HepG2 (cell line): ENCODE measurements at regions not wholly inside any gene's neighbourhood (a gene's known extent, or its start where the extent isn't known, plus 50 kb on each side); places are given as distances from the start of the nearest gene placed in this dataset.

Experiments used
- ATAC-seq: fragments of 200-7000 bp; cut with Tn5 transposase; 3 replicates; pipeline ENCODE4 v1.9.1; 2020; ENCODE audit warnings: mild to moderate bottlenecking, moderate library complexity
- BruUV-seq: library from RNA; stranded (reverse); fragments of 400-500 nt; replicated peaks from 2 replicates; lab custom pipeline; 2021; lab: Mats Ljungman, UMichigan
- CTCF ChIA-PET: fragments of 300-600 bp; formaldehyde crosslinking; extraction: SDS; loops from one replicate; lab custom pipeline; 2021; ENCODE audit warnings: low total read pairs, inconsistent platforms, low intra/inter-chr PET ratio; lab: Yijun Ruan, JAX
- POLR2A ChIA-PET: fragments of 350-600 bp; sonication (Branson Sonifier 250); formaldehyde crosslinking; loops from one replicate; lab custom pipeline; 2020; ENCODE audit warnings: antibody characterized with exemption, inconsistent platforms; lab: Yijun Ruan, JAX
- DNase-seq: peaks from one replicate; pipeline ENCODE4 v3.0.0-alpha.2; 2015; ENCODE audit warnings: low spot score
- FAIRE-seq: peaks from 3 replicates; lab custom pipeline; 2011; peaks lifted over from hg19 to GRCh38; lab: Jason Lieb, UNC
- H2AFZ ChIP-seq: one replicate; pipeline ENCODE4 v1.6.1; 2011; ENCODE audit warnings: low read length, inconsistent platforms
- H3K27ac ChIP-seq: fragments of 300-600 bp; 3 replicates; pipeline ENCODE4 v1.8.0; 2011; ENCODE audit warnings: mixed run types, mild to moderate bottlenecking, mixed read lengths, low read length, inconsistent platforms; ENCODE audit not compliant: insufficient read depth; ENCODE audit errors: extremely low read length
- H3K27me3 ChIP-seq, 2 experiments: fragments of 200-600 bp in 1 of 2; 2 replicates in 1 of 2; 3 replicates in 1 of 2; pipeline versions ENCODE4 v1.6.0 to v1.8.0; 2011; ENCODE audit warnings: low read length in 2 of 2, mild to moderate bottlenecking in 2 of 2, moderate library complexity in 2 of 2, inconsistent platforms in 1 of 2; ENCODE audit not compliant: insufficient read depth in 2 of 2, control insufficient read depth in 1 of 2
- H3K36me3 ChIP-seq, 2 experiments: fragments of 200-600 bp in 1 of 2; replicated peaks in 1 of 2; 2 replicates in 1 of 2; 3 replicates in 1 of 2; pipeline versions ENCODE4 v1.5.1 to v1.8.0; 2011; ENCODE audit warnings: low read length in 2 of 2, inconsistent platforms in 1 of 2; ENCODE audit not compliant: insufficient read depth in 2 of 2, control insufficient read depth in 1 of 2
- H3K4me1 ChIP-seq: 2 replicates; pipeline ENCODE4 v1.5.1; 2012; ENCODE audit warnings: low read length, inconsistent platforms; ENCODE audit not compliant: insufficient read depth
- H3K4me2 ChIP-seq: 2 replicates; pipeline ENCODE4 v1.6.0; 2011; ENCODE audit warnings: low read depth, low read length, inconsistent platforms
- H3K4me3 ChIP-seq, 3 experiments: fragments of 200-600 bp in 1 of 3; sonication (generic), shearing (Covaris generic) in 1 of 3; replicated peaks in 1 of 3; 2 replicates each; pipeline ENCODE4 v1.5.1; 2011 to 2016; ENCODE audit warnings: low read length in 3 of 3, inconsistent platforms in 2 of 3, low read depth in 2 of 3, mild to moderate bottlenecking in 2 of 3, control low read depth in 1 of 3, mixed read lengths in 1 of 3; ENCODE audit not compliant: insufficient read depth in 1 of 3
- H3K79me2 ChIP-seq: one replicate; pipeline ENCODE4 v1.6.1; 2011; ENCODE audit warnings: low read length, inconsistent platforms; ENCODE audit not compliant: insufficient read depth
- H3K9ac ChIP-seq: 2 replicates; pipeline ENCODE4 v1.6.0; 2011; ENCODE audit warnings: mild to moderate bottlenecking, low read depth, low read length, inconsistent platforms; ENCODE audit not compliant: insufficient read depth
- H3K9me3 ChIP-seq: 2 replicates; pipeline ENCODE4 v1.5.1; 2012; ENCODE audit warnings: mild to moderate bottlenecking, low read length
- H4K20me1 ChIP-seq: 2 replicates; pipeline ENCODE4 v1.6.0; 2011; ENCODE audit warnings: inconsistent platforms, mild to moderate bottlenecking, low read length, moderate library complexity; ENCODE audit not compliant: insufficient read depth
- BRCA1 ChIP-seq: sonication (generic); formaldehyde crosslinking; IDR thresholded peaks from 2 replicates; pipeline ENCODE4 v1.4.0; 2020; ENCODE audit warnings: missing genetic modification reagents
- ETV6 ChIP-seq: sonication (generic); formaldehyde crosslinking; conservative IDR thresholded peaks from 2 replicates; pipeline ENCODE4 v1.4.0; 2020; ENCODE audit warnings: missing genetic modification reagents
- MED1 ChIP-seq: sonication (generic); formaldehyde crosslinking; IDR thresholded peaks from 2 replicates; pipeline ENCODE4 v1.4.0; 2020; ENCODE audit warnings: missing genetic modification reagents
- MEF2D ChIP-seq: sonication (generic); formaldehyde crosslinking; IDR thresholded peaks from 2 replicates; pipeline ENCODE4 v1.5.1; 2020; ENCODE audit warnings: mild to moderate bottlenecking, missing genetic modification reagents
- MIXL1 ChIP-seq: IDR thresholded peaks from 2 replicates; pipeline ENCODE4 v1.6.1; 2016
- RXRB ChIP-seq: IDR thresholded peaks from 2 replicates; pipeline ENCODE4 v1.6.1; 2016; ENCODE audit warnings: borderline replicate concordance, missing genetic modification reagents, missing compliant biosample characterization
- SATB2 ChIP-seq: sonication (generic); formaldehyde crosslinking; IDR thresholded peaks from 2 replicates; pipeline ENCODE4 v1.5.0; 2020; ENCODE audit warnings: missing genetic modification reagents
- SCMH1 ChIP-seq: sonication (generic); formaldehyde crosslinking; IDR thresholded peaks from 2 replicates; pipeline ENCODE4 v1.9.0; 2021; ENCODE audit warnings: missing genetic modification reagents, mild to moderate bottlenecking, borderline replicate concordance
- STAG1 ChIP-seq: sonication (generic); formaldehyde crosslinking; IDR thresholded peaks from 2 replicates; pipeline ENCODE4 v1.4.0; 2020; ENCODE audit warnings: missing genetic modification reagents
- ZFX ChIP-seq: sonication (generic); formaldehyde crosslinking; IDR thresholded peaks from 2 replicates; pipeline ENCODE4 v1.4.0; 2020; ENCODE audit warnings: mild to moderate bottlenecking, low read depth, missing genetic modification reagents, moderate library complexity
- ZNF12 ChIP-seq: sonication (generic); formaldehyde crosslinking; IDR thresholded peaks from 2 replicates; pipeline ENCODE4 v1.5.0; 2020; ENCODE audit warnings: missing genetic modification reagents
- ZNF354B ChIP-seq: sonication (generic); formaldehyde crosslinking; IDR thresholded peaks from 2 replicates; pipeline ENCODE4 v1.8.0; 2022; ENCODE audit warnings: mild to moderate bottlenecking, missing genetic modification reagents
- ZNF549 ChIP-seq: sonication (generic); formaldehyde crosslinking; IDR thresholded peaks from 2 replicates; pipeline ENCODE4 v1.5.0; 2020; ENCODE audit warnings: missing genetic modification reagents
- ZNF558 ChIP-seq: sonication (generic); formaldehyde crosslinking; IDR thresholded peaks from 2 replicates; pipeline ENCODE4 v1.9.0; 2022; ENCODE audit warnings: mild to moderate bottlenecking, missing genetic modification reagents, borderline replicate concordance
- ZNF569 ChIP-seq: sonication (generic); formaldehyde crosslinking; IDR thresholded peaks from 2 replicates; pipeline ENCODE4 v1.5.0; 2020; ENCODE audit warnings: mild to moderate bottlenecking, missing genetic modification reagents, moderate library complexity, borderline replicate concordance
- ZNF629 ChIP-seq: sonication (generic); formaldehyde crosslinking; conservative IDR thresholded peaks from 2 replicates; pipeline ENCODE4 v1.5.0; 2020; ENCODE audit warnings: missing genetic modification reagents
- ZNF670 ChIP-seq: sonication (generic); formaldehyde crosslinking; IDR thresholded peaks from 2 replicates; pipeline ENCODE4 v1.8.0; 2022; ENCODE audit warnings: mild to moderate bottlenecking, missing genetic modification reagents, borderline replicate concordance
- ZNF883 ChIP-seq: sonication (generic); formaldehyde crosslinking; IDR thresholded peaks from 2 replicates; pipeline ENCODE4 v1.5.1; 2020; ENCODE audit warnings: mild to moderate bottlenecking, missing genetic modification reagents; ENCODE audit errors: not compliant biosample characterization
- WGBS: methylation state at CpG from one replicate; pipeline ENCODE4 v1.1.6; 2017; ENCODE audit warnings: low lambda C conversion rate; 5-methylcytosine and 5-hydroxymethylcytosine counted together
- in situ Hi-C: cut with HindIII; loops from 2 replicates; pipeline ENCODE4 v1.10.0; 2017; ENCODE audit warnings: low pct_unique_long_range_greater_than_20kb; ENCODE audit not compliant: extremely low pct_ligation_motif_present
- intact Hi-C: fragments of 100-400 bp; cut with micrococcal nuclease; formaldehyde crosslinking; loops from one replicate; pipeline ENCODE4 v1.10.0; 2022; ENCODE audit not compliant: unreplicated experiment
- TF ChIP-seq, protein P1 (sequence below): sonication (generic); formaldehyde crosslinking; IDR thresholded peaks from 2 replicates; pipeline ENCODE4 v1.5.0; 2020; ENCODE audit warnings: missing genetic modification reagents

DNA sequence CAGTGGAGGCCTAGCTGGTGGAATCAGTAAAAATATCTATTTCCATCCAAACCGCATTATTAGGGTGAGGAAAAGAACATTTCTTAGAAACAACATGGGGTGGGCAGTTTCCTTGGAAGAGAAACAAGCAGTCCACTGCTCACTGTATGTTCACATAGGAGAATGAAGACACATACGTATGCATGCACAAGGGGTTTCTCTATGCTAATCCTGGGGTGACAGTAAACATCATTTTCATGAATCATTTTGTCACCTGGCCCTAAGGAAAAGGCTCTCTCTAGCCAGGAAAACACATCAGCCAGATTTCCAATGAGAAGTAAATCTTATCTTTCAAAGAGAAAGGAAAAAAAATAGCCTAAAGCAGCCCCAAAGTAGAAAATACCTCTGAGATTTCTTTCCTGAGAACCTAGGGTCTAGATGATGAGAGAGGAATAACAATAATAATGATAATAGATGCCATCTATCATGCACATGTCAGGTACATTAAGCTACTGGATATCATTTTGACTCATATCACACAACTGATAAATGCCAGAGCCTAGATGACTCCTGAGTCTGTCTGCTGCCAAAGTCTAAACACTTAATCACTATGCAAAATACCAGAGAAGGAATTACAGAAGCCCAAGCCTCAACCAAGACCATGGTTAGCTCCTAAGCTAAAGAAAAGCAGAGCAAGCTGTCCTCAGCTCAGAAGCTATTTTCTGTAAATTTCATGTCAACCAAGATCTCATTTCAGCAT lies 520.5 kb upstream of the TMPO start:
- 41% methylated on average over 2 of the region's 2 CpGs for WGBS
- in situ Hi-C loops: no loop called here
- no peak for ATAC-seq

More for the DNA sequence above, 520.5 kb upstream of the TMPO start:
- CTCF ChIA-PET: no interaction called here
- no TSS peak for BruUV-seq
- H2AFZ ChIP-seq: no peak overlapping the region
- H3K9me3 ChIP-seq: no peaks in the 10 kb centered on the region
- no peaks in the 10 kb centered on the region for H3K79me2 ChIP-seq
- POLR2A ChIA-PET: no interaction called here
- H3K4me3 ChIP-seq: no peak overlapping the region
- intact Hi-C loops: no loop called here
- H3K4me2 ChIP-seq: no peak overlapping the region
- no peaks in the 10 kb centered on the region for H4K20me1 ChIP-seq
- DNase-seq: no peak
- no peak overlapping the region for H3K27ac ChIP-seq
- TF ChIP-seq ZNF883 (CRISPR knock-in tag) (no peak), MEF2D (no peak), MIXL1 (CRISPR knock-in tag) (no peak), ZNF354B (CRISPR knock-in tag) (no peak), ZNF569 (no peak), RXRB (CRISPR knock-in tag) (no peak), BRCA1 (CRISPR knock-in tag) (no peak), ZNF12 (no peak), ETV6 (CRISPR knock-in tag) (no peak), SATB2 (CRISPR knock-in tag) (no peak), MED1 (CRISPR knock-in tag) (no peak), ZNF670 (CRISPR knock-in tag) (no peak), ZNF629 (no peak), ZNF558 (CRISPR knock-in tag) (no peak), SCMH1 (no peak), ZNF549 (CRISPR knock-in tag) (no peak), STAG1 (CRISPR knock-in tag) (no peak), ZFX (CRISPR knock-in tag) (no peak)
- TF ChIP-seq, protein P1, sequence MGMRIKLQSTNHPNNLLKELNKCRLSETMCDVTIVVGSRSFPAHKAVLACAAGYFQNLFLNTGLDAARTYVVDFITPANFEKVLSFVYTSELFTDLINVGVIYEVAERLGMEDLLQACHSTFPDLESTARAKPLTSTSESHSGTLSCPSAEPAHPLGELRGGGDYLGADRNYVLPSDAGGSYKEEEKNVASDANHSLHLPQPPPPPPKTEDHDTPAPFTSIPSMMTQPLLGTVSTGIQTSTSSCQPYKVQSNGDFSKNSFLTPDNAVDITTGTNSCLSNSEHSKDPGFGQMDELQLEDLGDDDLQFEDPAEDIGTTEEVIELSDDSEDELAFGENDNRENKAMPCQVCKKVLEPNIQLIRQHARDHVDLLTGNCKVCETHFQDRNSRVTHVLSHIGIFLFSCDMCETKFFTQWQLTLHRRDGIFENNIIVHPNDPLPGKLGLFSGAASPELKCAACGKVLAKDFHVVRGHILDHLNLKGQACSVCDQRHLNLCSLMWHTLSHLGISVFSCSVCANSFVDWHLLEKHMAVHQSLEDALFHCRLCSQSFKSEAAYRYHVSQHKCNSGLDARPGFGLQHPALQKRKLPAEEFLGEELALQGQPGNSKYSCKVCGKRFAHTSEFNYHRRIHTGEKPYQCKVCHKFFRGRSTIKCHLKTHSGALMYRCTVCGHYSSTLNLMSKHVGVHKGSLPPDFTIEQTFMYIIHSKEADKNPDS (CRISPR knock-in tag): no peak
- FAIRE-seq: no peak
- H3K36me3 ChIP-seq: no peaks in the 10 kb centered on the region
- H3K4me1 ChIP-seq: no peaks in the 10 kb centered on the region
- no peak overlapping the region for H3K9ac ChIP-seq
- H3K27me3 ChIP-seq: no peaks in the 10 kb centered on the region
